PC-9 (cell line): ENCODE measurements at regions not wholly inside any gene's neighbourhood (a gene's known extent, or its start where the extent isn't known, plus 50 kb on each side); places are given as distances from the start of the nearest gene placed in this dataset.

ENCODE experiments used
- BruUV-seq: library from RNA; stranded (reverse); fragments of 400-500 nt; replicated peaks from 2 replicates; lab custom pipeline; 2021; lab: Mats Ljungman, UMichigan
- CTCF ChIA-PET: fragments of 300-600 bp; sonication (Branson Sonifier 250); formaldehyde crosslinking; loops from one replicate; lab custom pipeline; 2022; ENCODE audit warnings: antibody characterized with exemption; lab: Charles Lee
- POLR2A ChIA-PET: fragments of 300-600 bp; sonication (Branson Sonifier 250); formaldehyde crosslinking; loops from one replicate; lab custom pipeline; 2022; ENCODE audit warnings: antibody characterized with exemption; ENCODE audit not compliant: unreplicated experiment; lab: Charles Lee
- DNase-seq, 2 experiments: peaks; one replicate each; pipeline versions ENCODE4 v3.0.0 to v3.0.0-alpha.2; 2015 to 2022; ENCODE audit warnings: mixed read lengths in 1 of 2
- H2AFZ ChIP-seq: fragments of 200-600 bp; sonication (generic); 2 replicates; pipeline ENCODE4 v1.8.1; 2017; ENCODE audit warnings: antibody characterized with exemption
- H3F3A ChIP-seq: fragments of 200-600 bp; sonication (generic); 2 replicates; pipeline ENCODE4 v1.8.1; 2017; ENCODE audit warnings: antibody characterized with exemption, mild to moderate bottlenecking, low read depth; ENCODE audit not compliant: insufficient read depth
- H3K27ac ChIP-seq: fragments of 200-600 bp; sonication (generic); 2 replicates; pipeline ENCODE4 v1.6.1; 2016; ENCODE audit warnings: mixed run types
- H3K27me3 ChIP-seq: fragments of 200-600 bp; sonication (generic); 2 replicates; pipeline ENCODE4 v1.6.1; 2016; ENCODE audit warnings: low read depth, mixed run types; ENCODE audit not compliant: insufficient read depth
- H3K36me3 ChIP-seq: fragments of 200-600 bp; sonication (generic); 2 replicates; pipeline ENCODE4 v1.6.1; 2016; ENCODE audit warnings: low read depth, mixed run types
- H3K4me1 ChIP-seq: fragments of 200-600 bp; sonication (generic); replicated peaks from 2 replicates; pipeline ENCODE4 v1.6.1; 2016; ENCODE audit warnings: mixed run types; ENCODE audit not compliant: insufficient read depth
- H3K4me2 ChIP-seq: fragments of 200-600 bp; sonication (generic); 2 replicates; pipeline ENCODE4 v1.6.1; 2017; ENCODE audit warnings: mixed run types
- H3K4me3 ChIP-seq: fragments of 200-600 bp; sonication (generic); 2 replicates; pipeline ENCODE4 v1.6.1; 2016; ENCODE audit warnings: mixed run types
- H3K79me2 ChIP-seq: fragments of 200-600 bp; sonication (generic); 2 replicates; pipeline ENCODE4 v1.6.1; 2017; ENCODE audit warnings: low read depth, mixed run types
- H3K9me2 ChIP-seq: fragments of 200-600 bp; sonication (generic); 2 replicates; pipeline ENCODE4 v1.8.1; 2017; ENCODE audit warnings: mild to moderate bottlenecking; ENCODE audit not compliant: insufficient read depth
- H3K9me3 ChIP-seq: fragments of 200-600 bp; sonication (generic); 2 replicates; pipeline ENCODE4 v1.8.1; 2016; ENCODE audit warnings: low read depth; ENCODE audit not compliant: insufficient read depth
- H4K20me1 ChIP-seq: fragments of 200-600 bp; sonication (generic); 2 replicates; pipeline ENCODE4 v1.8.1; 2017; ENCODE audit not compliant: insufficient read depth
- EZH2 ChIP-seq: fragments of 200-600 bp; sonication (generic); IDR thresholded peaks from 2 replicates; pipeline ENCODE4 v1.8.0; 2017; ENCODE audit warnings: antibody characterized with exemption, low read depth
- intact Hi-C: fragments of 100-400 bp; cut with micrococcal nuclease; formaldehyde crosslinking; loops from one replicate; pipeline ENCODE4 v1.10.0; 2022; ENCODE audit not compliant: unreplicated experiment
- TF ChIP-seq, protein P1 (sequence below): fragments of 200-600 bp; sonication (generic); conservative IDR thresholded peaks from 2 replicates; pipeline ENCODE4 v1.6.1; 2017; ENCODE audit warnings: mixed run types, antibody characterized with exemption, mild to moderate bottlenecking, moderate library complexity

DNA sequence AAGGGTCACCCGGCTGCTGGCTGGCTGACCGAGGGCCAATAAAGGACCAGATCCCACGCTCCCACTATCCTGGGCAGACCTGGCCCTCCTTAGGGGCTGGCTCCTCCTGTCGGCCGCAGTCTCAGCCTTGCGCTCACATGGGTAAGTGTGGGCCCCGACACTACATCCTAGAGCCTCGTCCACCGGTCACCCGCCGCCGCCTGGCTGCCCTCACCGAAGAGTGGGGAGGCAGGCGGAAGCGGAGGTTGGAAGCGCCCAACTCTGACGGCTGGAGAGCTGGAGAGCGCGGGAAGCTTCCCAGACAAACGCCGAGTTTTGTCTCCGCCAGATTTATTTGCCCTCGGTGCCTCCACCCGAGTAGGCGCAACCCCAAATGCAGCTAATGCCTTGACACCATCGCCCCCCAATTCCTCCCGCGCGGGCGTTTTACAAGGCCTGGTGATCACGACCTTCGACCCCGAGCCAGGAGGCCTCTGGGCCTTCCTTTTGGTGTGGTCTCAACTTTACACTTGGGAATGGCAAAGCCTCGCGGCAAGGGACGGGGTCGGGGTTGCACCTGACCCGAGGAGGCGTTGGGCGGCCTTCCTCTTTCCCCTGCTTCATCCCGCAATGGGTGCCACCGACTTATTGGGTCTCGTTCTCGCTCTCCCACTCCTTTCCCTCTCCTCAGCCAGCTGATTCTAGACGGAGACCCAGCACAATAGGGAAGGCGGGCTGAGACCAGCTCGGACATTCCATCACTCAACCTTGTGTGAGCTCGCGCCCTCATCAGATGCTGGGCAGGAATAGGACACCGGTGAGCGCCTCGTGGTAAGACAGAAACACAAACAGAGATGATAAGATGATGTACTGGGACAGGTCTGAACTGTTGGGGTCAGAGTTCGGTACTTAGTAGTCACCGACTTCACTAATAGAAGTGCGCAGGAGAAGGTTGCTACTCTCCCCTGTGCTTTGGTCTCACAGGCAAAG, 78.3 kb upstream of the ANO4 start:
- Histone ChIP-seq H2AFZ (no peak overlapping the region), H3K4me3 (no peak overlapping the region), H3F3A (no peaks in the 10 kb centered on the region), H3K36me3 (no peaks in the 10 kb centered on the region), H3K4me2 (no peak overlapping the region), H4K20me1 (no peaks in the 10 kb centered on the region), H3K27me3 (peaks cover 24% of the 10 kb centered on the region), H3K4me1 (no peaks in the 10 kb centered on the region), H3K9me3 (no peaks in the 10 kb centered on the region), H3K79me2 (no peaks in the 10 kb centered on the region), H3K27ac (no peak overlapping the region), H3K9me2 (no peaks in the 10 kb centered on the region)
- TF ChIP-seq EZH2, result no peak
- TF ChIP-seq, protein P1, sequence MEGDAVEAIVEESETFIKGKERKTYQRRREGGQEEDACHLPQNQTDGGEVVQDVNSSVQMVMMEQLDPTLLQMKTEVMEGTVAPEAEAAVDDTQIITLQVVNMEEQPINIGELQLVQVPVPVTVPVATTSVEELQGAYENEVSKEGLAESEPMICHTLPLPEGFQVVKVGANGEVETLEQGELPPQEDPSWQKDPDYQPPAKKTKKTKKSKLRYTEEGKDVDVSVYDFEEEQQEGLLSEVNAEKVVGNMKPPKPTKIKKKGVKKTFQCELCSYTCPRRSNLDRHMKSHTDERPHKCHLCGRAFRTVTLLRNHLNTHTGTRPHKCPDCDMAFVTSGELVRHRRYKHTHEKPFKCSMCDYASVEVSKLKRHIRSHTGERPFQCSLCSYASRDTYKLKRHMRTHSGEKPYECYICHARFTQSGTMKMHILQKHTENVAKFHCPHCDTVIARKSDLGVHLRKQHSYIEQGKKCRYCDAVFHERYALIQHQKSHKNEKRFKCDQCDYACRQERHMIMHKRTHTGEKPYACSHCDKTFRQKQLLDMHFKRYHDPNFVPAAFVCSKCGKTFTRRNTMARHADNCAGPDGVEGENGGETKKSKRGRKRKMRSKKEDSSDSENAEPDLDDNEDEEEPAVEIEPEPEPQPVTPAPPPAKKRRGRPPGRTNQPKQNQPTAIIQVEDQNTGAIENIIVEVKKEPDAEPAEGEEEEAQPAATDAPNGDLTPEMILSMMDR, result no peak
- CTCF ChIA-PET, result no interaction called here
- DNase-seq, result no peak
- BruUV-seq, result no TSS peak
- intact Hi-C loops, result no loop called here
- POLR2A ChIA-PET, result no interaction called here

DNA sequence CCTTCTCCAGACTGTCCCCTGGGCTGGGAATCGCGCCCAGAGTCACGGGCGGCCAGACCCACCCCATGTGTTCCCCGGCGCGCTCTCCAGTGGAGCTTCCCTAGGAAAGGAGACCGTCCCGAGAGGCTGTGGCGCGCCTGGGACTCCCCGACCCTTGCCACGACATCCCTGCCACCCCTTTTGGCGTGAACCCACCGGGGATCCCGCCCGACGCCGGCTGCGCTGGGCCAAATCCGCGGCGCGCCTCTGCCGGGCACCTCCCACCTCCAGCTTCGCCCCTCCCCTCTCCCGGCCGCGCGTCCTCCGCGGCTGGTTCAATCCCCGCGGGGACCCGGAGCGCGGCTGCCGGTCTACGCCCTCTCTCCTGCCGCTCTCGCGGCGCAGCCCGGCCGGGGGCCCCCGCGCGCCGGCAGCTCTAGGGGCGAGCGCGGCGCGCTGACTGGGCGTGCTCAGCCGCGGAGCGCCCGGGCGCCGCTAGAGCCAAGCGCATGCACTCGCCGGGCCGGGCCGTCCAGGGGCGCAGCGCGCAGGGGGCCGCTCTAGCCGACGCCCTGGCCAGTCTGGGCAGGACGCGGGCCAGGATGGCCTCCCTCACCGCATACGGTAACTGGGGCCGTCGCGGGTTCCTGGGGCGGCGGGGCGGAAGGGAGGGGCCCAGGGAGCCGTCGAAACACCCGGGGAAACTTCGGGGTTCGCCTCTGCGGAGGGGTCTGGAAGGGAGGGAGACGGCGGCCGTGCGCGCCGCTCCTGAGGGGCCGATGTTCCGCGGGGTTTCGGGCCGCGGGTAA, 77.4 kb upstream of the ANO4 start:
- Histone ChIP-seq H3K79me2 (no peaks in the 10 kb centered on the region), H3K4me2 (no peak overlapping the region), H3K27ac (no peak overlapping the region), H4K20me1 (no peaks in the 10 kb centered on the region), H2AFZ (no peak overlapping the region), H3F3A (no peaks in the 10 kb centered on the region), H3K9me2 (no peaks in the 10 kb centered on the region), H3K4me1 (no peaks in the 10 kb centered on the region), H3K9me3 (no peaks in the 10 kb centered on the region), H3K27me3 (peaks cover 24% of the 10 kb centered on the region), H3K36me3 (no peaks in the 10 kb centered on the region), H3K4me3 (no peak overlapping the region)
- no TSS peak for BruUV-seq
- ChIA-PET POLR2A (no interaction called here), CTCF (no interaction called here)
- TF ChIP-seq, protein P1, result no peak
- no peak for TF ChIP-seq EZH2
- intact Hi-C loops, result no loop called here
- DNase-seq, result no peak

DNA sequence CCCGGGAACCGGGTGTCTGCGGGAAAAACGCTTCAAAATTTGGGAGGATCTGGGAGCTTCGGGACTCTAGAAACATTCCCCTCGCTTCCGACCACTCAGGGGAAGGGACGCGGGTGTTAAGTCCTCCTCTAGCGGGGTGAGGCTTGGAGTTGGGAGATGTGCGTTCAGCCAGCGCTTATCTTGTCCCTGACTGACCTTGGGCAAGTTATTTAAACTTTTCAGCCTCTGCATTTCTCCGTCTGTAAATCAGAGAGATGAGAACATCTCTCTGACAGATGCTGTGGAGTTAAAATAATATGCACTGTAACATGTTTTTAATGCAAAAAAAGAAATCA, 76.9 kb upstream of the ANO4 start:
- Histone ChIP-seq H4K20me1 (no peaks in the 10 kb centered on the region), H2AFZ (no peak overlapping the region), H3K27ac (no peak overlapping the region), H3K9me2 (no peaks in the 10 kb centered on the region), H3K9me3 (no peaks in the 10 kb centered on the region), H3F3A (no peaks in the 10 kb centered on the region), H3K36me3 (no peaks in the 10 kb centered on the region), H3K79me2 (no peaks in the 10 kb centered on the region), H3K4me1 (no peaks in the 10 kb centered on the region), H3K27me3 (peaks cover 24% of the 10 kb centered on the region), H3K4me2 (no peak overlapping the region), H3K4me3 (no peak overlapping the region)
- intact Hi-C loops, result no loop called here
- DNase-seq, result no peak
- TF ChIP-seq, protein P1, result no peak
- no TSS peak for BruUV-seq
- POLR2A ChIA-PET, result no interaction called here
- CTCF ChIA-PET, result no interaction called here
